ENCODE measurements at regions not wholly inside any gene's neighbourhood (a gene's known extent, or its start where the extent isn't known, plus 50 kb on each side); places are given as distances from the start of the nearest gene placed in this dataset.
A peak's percentile ranks its signal among the peaks of the same experiment; 100 is the strongest.

DNA sequence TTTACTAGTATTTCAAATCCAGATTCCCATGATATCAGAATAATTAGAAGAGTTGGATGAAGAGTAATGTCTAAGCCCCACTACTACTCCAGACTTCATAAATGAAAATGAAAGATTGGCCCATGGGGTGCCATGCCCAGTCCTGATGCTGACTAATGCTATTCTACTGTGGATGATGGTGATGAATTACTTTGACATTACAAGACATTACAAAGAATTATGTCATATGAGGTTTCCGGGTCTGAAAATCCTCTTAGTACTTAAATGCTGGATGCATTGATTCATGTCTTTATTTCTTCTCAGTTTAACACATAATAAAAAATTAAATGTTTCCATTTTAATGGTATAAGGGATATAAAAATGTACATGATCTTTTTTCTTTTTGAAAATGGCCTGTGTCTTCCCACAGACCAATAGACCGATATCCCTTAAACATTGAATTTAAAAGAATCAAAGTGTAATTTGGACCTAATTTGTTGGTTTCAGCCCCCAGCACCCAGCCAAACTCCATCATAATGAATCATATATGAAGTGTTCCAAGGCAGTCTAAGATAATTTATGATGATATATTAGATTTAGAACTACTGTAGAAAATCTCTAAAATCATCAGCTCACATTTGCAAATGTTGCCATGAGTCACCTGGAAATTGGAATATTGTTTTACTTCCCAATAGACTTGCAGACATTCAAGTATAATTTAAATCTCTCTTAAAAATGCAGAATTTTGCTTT is 223.6 kb upstream of the SGCD start:
- Mint-ChIP-seq H3K27me3 (peaks cover 0 to 9% of the 10 kb centered on the region in 2 donors), H3K36me3 (no peaks in the 10 kb centered on the region), H3K27ac (no peak overlapping the region), H3K4me3 (no peak overlapping the region), H3K9me3 (no peaks in the 10 kb centered on the region), H3K4me1 (ENCODE audit: low read depth in 2 of 2) (no peaks in the 10 kb centered on the region)
- DNase-seq (ENCODE audit: low spot score) = no peak
- ATAC-seq = no peak

GRCh38 chr5:156109317-156110023 is 217.5 kb upstream of the SGCD start:
- H3K27ac Mint-ChIP-seq = no peak overlapping the region
- no peaks in the 10 kb centered on the region for H3K36me3 Mint-ChIP-seq
- no peak overlapping the region for H3K4me3 Mint-ChIP-seq
- peaks cover 3 to 25% of the 10 kb centered on the region in 2 donors for H3K27me3 Mint-ChIP-seq
- no peak for ATAC-seq
- no peak for DNase-seq (ENCODE audit: low spot score)
- peaks cover 3% of the 10 kb centered on the region for H3K9me3 Mint-ChIP-seq
- no peaks in the 10 kb centered on the region for H3K4me1 Mint-ChIP-seq (ENCODE audit: low read depth in 2 of 2)

DNA sequence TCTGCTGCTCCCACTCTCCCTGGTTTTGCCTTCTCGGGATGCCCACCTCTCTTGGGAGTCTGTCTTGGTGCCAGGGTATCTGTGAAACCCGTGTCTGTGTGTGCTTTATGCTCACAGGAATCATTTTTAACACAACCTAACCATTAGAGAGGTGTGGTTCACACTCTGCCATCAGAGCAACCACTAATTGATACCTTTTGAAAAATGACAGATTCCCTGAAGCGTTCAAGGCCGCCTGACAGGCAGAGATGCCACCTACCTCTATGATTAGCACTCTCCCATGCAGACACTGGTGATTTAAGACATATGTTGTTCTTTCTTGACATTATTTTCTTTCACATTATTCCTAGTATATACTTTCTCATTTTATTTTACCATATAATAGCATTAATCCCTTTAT is 207.3 kb upstream of the SGCD start:
- DNase-seq (ENCODE audit: low spot score) (no peak), ATAC-seq (no peak)
- H3K9me3 Mint-ChIP-seq = peaks cover 4% of the 10 kb centered on the region
- no peak overlapping the region for H3K4me3 Mint-ChIP-seq
- H3K27ac Mint-ChIP-seq = no peak overlapping the region
- no peaks in the 10 kb centered on the region for H3K36me3 Mint-ChIP-seq
- H3K4me1 Mint-ChIP-seq (ENCODE audit: low read depth in 2 of 2) = no peaks in the 10 kb centered on the region
- H3K27me3 Mint-ChIP-seq = peaks cover 0 to 15% of the 10 kb centered on the region in 2 donors

GRCh38 chr5:156120777-156121176 is 206.2 kb upstream of the SGCD start:
- Mint-ChIP-seq H3K27ac (no peak overlapping the region), H3K9me3 (peaks cover 4% of the 10 kb centered on the region), H3K4me1 (ENCODE audit: low read depth in 2 of 2) (no peaks in the 10 kb centered on the region), H3K4me3 (no peak overlapping the region), H3K36me3 (no peaks in the 10 kb centered on the region), H3K27me3 (peaks cover 0 to 15% of the 10 kb centered on the region in 2 donors)
- ATAC-seq = no peak
- DNase-seq (ENCODE audit: low spot score) = no peak

GRCh38 chr5:156121234-156121633 is 205.7 kb upstream of the SGCD start:
- no peak for ATAC-seq
- Mint-ChIP-seq H3K9me3 (peaks cover 4% of the 10 kb centered on the region), H3K4me3 (no peak overlapping the region), H3K27me3 (peaks cover 0 to 15% of the 10 kb centered on the region in 2 donors), H3K36me3 (no peaks in the 10 kb centered on the region), H3K27ac (no peak overlapping the region), H3K4me1 (ENCODE audit: low read depth in 2 of 2) (no peaks in the 10 kb centered on the region)
- DNase-seq (ENCODE audit: low spot score) = no peak

GRCh38 chr5:156121882-156122281 is 205.1 kb upstream of the SGCD start:
- Mint-ChIP-seq H3K36me3 (no peaks in the 10 kb centered on the region), H3K4me3 (no peak overlapping the region), H3K4me1 (ENCODE audit: low read depth in 2 of 2) (no peaks in the 10 kb centered on the region), H3K27ac (no peak overlapping the region), H3K27me3 (peaks cover 0 to 15% of the 10 kb centered on the region in 2 donors), H3K9me3 (peaks cover 4% of the 10 kb centered on the region)
- ATAC-seq (no peak), DNase-seq (ENCODE audit: low spot score) (no peak)

DNA sequence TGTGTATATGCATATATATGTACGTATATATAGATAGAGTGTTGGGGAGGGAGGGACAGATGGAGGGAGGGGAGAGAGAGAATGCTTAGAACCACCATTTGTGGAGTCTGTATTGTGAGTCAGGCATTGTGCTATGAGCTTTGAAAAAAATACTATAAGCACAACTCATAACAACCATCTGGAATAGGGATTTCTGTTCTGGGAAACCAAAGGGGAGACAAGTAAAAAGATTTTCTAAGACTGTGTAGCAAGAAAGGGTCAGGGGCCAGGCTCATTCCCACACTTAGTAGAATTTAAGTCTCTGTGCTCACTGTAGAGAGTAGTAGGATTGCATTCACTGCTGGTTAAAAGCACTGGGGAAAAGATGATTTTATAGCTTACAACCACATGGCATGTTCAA is 202.3 kb upstream of the SGCD start:
- H3K4me3 Mint-ChIP-seq = no peak overlapping the region
- DNase-seq (ENCODE audit: low spot score) (no peak), ATAC-seq (no peak)
- peaks cover 0 to 5% of the 10 kb centered on the region in 2 donors for H3K4me1 Mint-ChIP-seq (ENCODE audit: low read depth in 2 of 2)
- no peaks in the 10 kb centered on the region for H3K36me3 Mint-ChIP-seq
- peaks cover 0 to 12% of the 10 kb centered on the region in 2 donors for H3K27me3 Mint-ChIP-seq
- H3K9me3 Mint-ChIP-seq = no peaks in the 10 kb centered on the region
- H3K27ac Mint-ChIP-seq = no peak overlapping the region

- Mint-ChIP-seq H3K4me3 (no peak overlapping the region), H3K27me3 (peaks cover 0 to 9% of the 10 kb centered on the region in 2 donors), H3K4me1 (ENCODE audit: low read depth in 2 of 2) (peaks cover 0 to 5% of the 10 kb centered on the region in 2 donors), H3K9me3 (no peaks in the 10 kb centered on the region), H3K27ac (no peak overlapping the region), H3K36me3 (no peaks in the 10 kb centered on the region)
- DNase-seq (ENCODE audit: low spot score) = no peak
- ATAC-seq = no peak
Measured at GRCh38 chr5:156125118-156125517, 201.8 kb upstream of the SGCD start.

GRCh38 chr5:156126716-156127115 is 200.2 kb upstream of the SGCD start:
- Mint-ChIP-seq H3K36me3 (no peaks in the 10 kb centered on the region), H3K27ac (no peak overlapping the region), H3K4me3 (no peak overlapping the region), H3K4me1 (ENCODE audit: low read depth in 2 of 2) (peaks cover 0 to 5% of the 10 kb centered on the region in 2 donors), H3K27me3 (peaks cover 0 to 9% of the 10 kb centered on the region in 2 donors), H3K9me3 (no peaks in the 10 kb centered on the region)
- ATAC-seq (no peak), DNase-seq (ENCODE audit: low spot score) (no peak)

GRCh38 chr5:156128026-156128425 is 198.9 kb upstream of the SGCD start:
- Mint-ChIP-seq H3K4me1 (ENCODE audit: low read depth in 2 of 2) (peaks cover 0 to 5% of the 10 kb centered on the region in 2 donors), H3K4me3 (peak overlapping the region; percentile 40)
- ATAC-seq = no peak

GRCh38 chr5:156134216-156134615 is 192.7 kb upstream of the SGCD start:
- no peaks in the 10 kb centered on the region for H3K36me3 Mint-ChIP-seq
- no peaks in the 10 kb centered on the region for H3K9me3 Mint-ChIP-seq
- ATAC-seq = no peak
- no peaks in the 10 kb centered on the region for H3K4me1 Mint-ChIP-seq (ENCODE audit: low read depth in 2 of 2)
- no peaks in the 10 kb centered on the region for H3K27me3 Mint-ChIP-seq
- no peak overlapping the region for H3K27ac Mint-ChIP-seq
- DNase-seq (ENCODE audit: low spot score) = no peak
- H3K4me3 Mint-ChIP-seq = no peak overlapping the region

More at GRCh38 chr5:156128026-156128425, 198.9 kb upstream of the SGCD start:
- Mint-ChIP-seq H3K27ac (peak overlapping the region in 1 of 2 donors; percentile 53), H3K36me3 (no peaks in the 10 kb centered on the region), H3K9me3 (no peaks in the 10 kb centered on the region), H3K27me3 (no peaks in the 10 kb centered on the region)
- DNase-seq (ENCODE audit: low spot score) = no peak

DNA sequence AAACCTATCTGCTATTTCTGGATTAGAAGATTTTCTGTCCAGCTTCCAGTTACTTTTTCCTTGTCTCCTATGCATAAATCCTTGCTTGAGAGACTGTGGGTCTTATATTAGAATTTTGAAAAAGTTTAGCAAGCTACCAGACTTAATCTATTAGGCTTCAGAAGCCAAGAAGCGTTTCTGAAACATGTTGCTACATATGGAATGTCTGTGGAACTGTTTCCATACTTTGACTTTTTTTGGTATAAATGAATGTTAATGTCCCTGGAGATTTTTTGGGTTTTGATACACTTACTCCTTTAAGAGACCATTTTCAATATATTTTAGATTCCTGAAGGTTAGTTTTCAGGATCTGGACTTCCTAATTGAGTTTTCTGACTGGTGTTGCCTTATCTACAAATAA is 191.4 kb upstream of the SGCD start:
- no peaks in the 10 kb centered on the region for H3K27me3 Mint-ChIP-seq
- H3K4me3 Mint-ChIP-seq = no peak overlapping the region
- no peaks in the 10 kb centered on the region for H3K36me3 Mint-ChIP-seq
- no peaks in the 10 kb centered on the region for H3K9me3 Mint-ChIP-seq
- H3K27ac Mint-ChIP-seq = no peak overlapping the region
- no peak for DNase-seq (ENCODE audit: low spot score)
- no peak for ATAC-seq
- H3K4me1 Mint-ChIP-seq (ENCODE audit: low read depth in 2 of 2) = no peaks in the 10 kb centered on the region

DNA sequence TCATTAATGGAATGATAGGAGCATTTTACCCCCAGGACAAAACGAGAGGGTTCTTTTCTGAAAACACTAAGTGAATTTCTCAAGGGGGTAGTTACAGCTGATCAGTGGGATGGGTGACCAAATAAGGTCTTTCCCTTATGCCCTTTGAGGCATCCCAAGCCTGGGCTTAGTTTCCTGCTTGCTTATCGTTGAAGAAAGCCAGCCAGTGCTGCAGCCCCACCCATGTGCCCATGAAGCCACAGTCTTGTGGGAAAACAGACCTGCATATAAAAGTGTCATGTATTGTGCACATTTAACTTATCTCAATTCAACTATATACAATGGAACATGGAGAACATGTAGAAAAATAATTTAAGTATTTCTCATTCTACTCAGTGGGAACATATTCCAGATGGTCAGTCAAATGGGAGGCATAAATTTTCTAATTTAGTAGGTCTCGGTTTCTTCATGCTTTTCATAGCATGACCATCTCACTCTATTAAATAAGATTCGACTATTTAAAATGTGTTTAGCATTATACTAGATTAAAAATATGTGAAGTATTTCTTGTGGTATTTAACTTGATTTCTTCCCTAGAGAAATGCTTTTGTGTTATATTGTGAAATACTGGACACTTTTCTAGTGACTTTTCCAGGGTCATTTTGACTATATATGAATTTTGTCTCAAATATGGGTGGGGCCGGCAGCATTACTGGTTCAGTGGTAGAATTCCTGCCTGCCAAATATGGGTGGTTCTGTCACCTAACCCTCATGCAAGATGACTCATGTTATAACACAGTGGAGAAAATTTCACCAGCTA is 189.7 kb upstream of the SGCD start:
- ATAC-seq (no peak), DNase-seq (ENCODE audit: low spot score) (no peak)
- Mint-ChIP-seq H3K27me3 (no peaks in the 10 kb centered on the region), H3K36me3 (peaks cover 1% of the 10 kb centered on the region), H3K9me3 (peaks cover 2% of the 10 kb centered on the region), H3K4me1 (ENCODE audit: low read depth in 2 of 2) (peaks cover 0 to 4% of the 10 kb centered on the region in 2 donors), H3K27ac (no peak overlapping the region), H3K4me3 (no peak overlapping the region)

DNA sequence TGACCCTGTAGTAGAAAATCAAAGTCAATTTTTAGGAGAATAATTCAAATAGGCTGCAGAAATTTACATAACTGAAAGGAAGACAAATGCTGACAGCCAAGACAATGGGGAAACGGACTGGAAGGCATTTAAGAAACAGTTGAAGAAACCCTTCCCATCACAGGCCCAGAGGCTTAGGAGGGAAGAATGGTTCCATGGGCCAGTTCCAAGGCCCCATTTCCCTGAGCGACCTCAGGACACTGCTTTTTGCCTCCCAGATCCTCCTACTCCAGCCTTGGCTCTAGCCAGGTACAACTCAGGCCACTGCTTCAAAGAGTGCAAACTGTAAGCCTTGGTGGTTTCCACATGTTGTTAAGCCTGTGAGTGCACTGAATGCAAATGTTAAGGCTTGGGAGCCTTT is 184.1 kb upstream of the SGCD start:
- ATAC-seq = no peak
- DNase-seq (ENCODE audit: low spot score) = no peak

More for the DNA sequence above, 184.1 kb upstream of the SGCD start:
- Mint-ChIP-seq H3K36me3 (peaks cover 6% of the 10 kb centered on the region), H3K27ac (no peak overlapping the region), H3K4me3 (no peak overlapping the region), H3K9me3 (peaks cover 6% of the 10 kb centered on the region), H3K4me1 (ENCODE audit: low read depth in 2 of 2) (peaks cover 0 to 7% of the 10 kb centered on the region in 2 donors), H3K27me3 (no peaks in the 10 kb centered on the region)

Measured in natural killer cell treated with Interleukin-12 subunit alpha and Interleukin-12 subunit beta and Interleukin-15 and Interleukin-18, amount 100 ng/mL, for 72 hours (primary cell).